CD4-positive, alpha-beta T cell treated with Interleukin-10 for 1 hour (primary cell): ENCODE measurements at regions not wholly inside any gene's neighbourhood (a gene's known extent, or its start where the extent isn't known, plus 50 kb on each side); places are given as distances from the start of the nearest gene placed in this dataset.
A peak's percentile ranks its signal among the peaks of the same experiment; 100 is the strongest.
"Not testable (repeated sequence)": the region's sequence is repeated elsewhere in the genome, so short reads cannot be mapped to it uniquely, and the experiment has no call there.

Experiments used
- DNase-seq: peaks from one replicate; pipeline ENCODE4 v3.0.0-alpha.2; 2020

- DNase-seq: peak; percentile 18
These were observed 83.9 kb upstream of the ZNG1F start for GRCh38 chr9:41272879-41273548.

DNA sequence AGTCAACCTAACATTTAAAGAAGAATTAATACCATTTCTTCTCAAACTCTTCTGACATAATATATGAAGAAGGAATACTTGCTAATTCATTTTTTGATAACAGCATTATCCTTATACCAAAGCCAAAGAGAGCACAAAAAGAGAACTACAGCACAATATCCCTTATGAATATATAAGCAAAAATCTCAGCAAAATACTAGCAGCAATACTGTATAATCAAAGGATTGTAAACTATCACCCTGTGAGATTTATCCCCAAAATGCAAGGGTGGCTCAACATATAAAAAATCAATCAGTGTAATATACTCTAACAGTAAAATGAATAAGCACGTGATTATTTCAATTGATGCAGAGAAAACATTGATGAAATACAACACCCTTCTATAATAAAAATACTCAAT is 81.9 kb upstream of the ZNG1F start:
- not testable (repeated sequence) for DNase-seq

GRCh38 chr9:41269471-41269870 is 80.4 kb upstream of the ZNG1F start:
- not testable (repeated sequence) for DNase-seq

DNA sequence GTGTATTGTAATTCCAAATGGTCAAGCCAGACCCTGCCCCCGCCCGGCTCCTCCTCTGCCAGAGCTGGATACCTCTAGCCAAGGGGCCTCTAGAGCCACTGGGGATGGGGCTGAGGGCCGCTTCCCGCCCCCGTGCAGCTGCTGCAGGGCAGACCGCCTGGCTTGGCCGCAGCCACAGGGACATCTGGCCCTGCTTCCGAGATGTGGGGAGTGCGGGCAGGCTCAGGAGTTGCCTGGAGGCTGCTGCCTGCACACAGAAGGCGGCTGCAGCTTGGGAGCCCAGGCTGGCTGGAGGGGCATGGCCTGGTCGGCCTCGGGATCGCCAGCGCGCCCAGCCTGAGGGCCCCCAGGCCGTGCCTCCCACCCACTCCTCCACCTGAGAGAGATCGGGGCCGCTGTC is 79.9 kb upstream of the ZNG1F start:
- not testable (repeated sequence) for DNase-seq

DNA sequence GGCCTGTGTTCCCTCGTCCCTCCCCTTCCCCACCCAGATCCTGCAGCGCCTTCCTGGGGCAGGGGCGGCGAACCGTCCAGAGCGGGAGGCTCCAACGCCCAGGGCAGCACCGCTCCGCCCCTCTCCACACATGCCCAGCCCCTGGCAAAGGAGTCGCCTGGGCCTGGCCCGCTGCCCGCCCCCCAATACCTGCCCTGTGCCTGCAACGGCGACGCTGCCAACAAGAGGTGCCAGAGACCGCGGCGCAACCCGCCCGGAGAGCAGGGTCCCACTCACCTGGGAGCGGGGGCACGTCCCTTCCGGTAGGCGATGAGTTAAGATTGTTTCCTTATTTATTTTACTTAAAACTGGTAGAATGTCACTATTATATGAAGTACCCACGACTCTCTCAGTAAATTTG is 77.5 kb upstream of the ZNG1F start:
- DNase-seq: not testable (repeated sequence)

GRCh38 chr9:41266000-41266399 is 76.9 kb upstream of the ZNG1F start:
- DNase-seq: not testable (repeated sequence)

DNA sequence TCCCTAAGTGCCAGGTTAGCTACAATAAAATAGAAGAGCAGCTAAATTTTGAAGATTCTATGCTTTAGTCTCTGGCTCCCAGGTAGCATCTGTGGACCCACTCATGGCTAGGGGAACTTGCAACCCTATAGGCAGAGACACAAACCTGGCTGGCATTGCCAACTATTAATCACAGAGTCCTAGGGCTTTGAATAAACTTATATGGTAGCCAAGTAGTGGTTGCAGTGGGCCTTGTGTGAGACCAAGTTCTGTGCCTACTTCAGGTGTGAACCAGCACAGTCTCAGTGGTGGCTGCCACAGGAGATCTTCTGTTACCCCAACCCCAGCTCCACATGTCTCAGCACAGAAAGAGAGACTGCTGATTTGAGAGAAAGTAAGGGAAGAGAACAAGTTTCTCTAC is 62.9 kb upstream of the ZNG1F start:
- not testable (repeated sequence) for DNase-seq

GRCh38 chr9:41251101-41251500 is 62.0 kb upstream of the ZNG1F start:
- DNase-seq: not testable (repeated sequence)

GRCh38 chr9:41246702-41247101 is 57.6 kb upstream of the ZNG1F start:
- not testable (repeated sequence) for DNase-seq
